ENCODE measurements at regions not wholly inside any gene's neighbourhood (a gene's known extent, or its start where the extent isn't known, plus 50 kb on each side); places are given as distances from the start of the nearest gene placed in this dataset.

GRCh38 chr17:72208832-72209231, 88.0 kb downstream of the SOX9 start:
- no peak for DNase-seq (ENCODE audit: low read depth)

GRCh38 chr17:72212041-72212440, 91.2 kb downstream of the SOX9 start:
- no peak for DNase-seq (ENCODE audit: low read depth)

GRCh38 chr17:72215490-72215889, 94.7 kb downstream of the SOX9 start:
- DNase-seq (ENCODE audit: low read depth): no peak

GRCh38 chr17:72215928-72216327, 95.1 kb downstream of the SOX9 start:
- DNase-seq (ENCODE audit: low read depth): no peak

GRCh38 chr17:72219137-72219823, 98.5 kb downstream of the SOX9 start:
- no peak for DNase-seq (ENCODE audit: low read depth)

- no peak for DNase-seq (ENCODE audit: low read depth)
Observed at GRCh38 chr17:72219824-72220493, 99.1 kb downstream of the SOX9 start.

- no peak for DNase-seq (ENCODE audit: low read depth)
Observed at GRCh38 chr17:72222661-72223380, 102.0 kb downstream of the SOX9 start.

- DNase-seq (ENCODE audit: low read depth): no peak
Observed at GRCh38 chr17:72223866-72224291, 103.1 kb downstream of the SOX9 start.

- DNase-seq (ENCODE audit: low read depth): no peak
Observed at GRCh38 chr17:72226322-72226721, 105.5 kb downstream of the SOX9 start.

GRCh38 chr17:72233986-72234385, 113.2 kb downstream of the SOX9 start:
- DNase-seq (ENCODE audit: low read depth): no peak

GRCh38 chr17:72234985-72235384, 114.2 kb downstream of the SOX9 start:
- no peak for DNase-seq (ENCODE audit: low read depth)

- DNase-seq (ENCODE audit: low read depth): no peak
Observed at GRCh38 chr17:72236980-72237633, 116.3 kb downstream of the SOX9 start.

GRCh38 chr17:72238157-72238673, 117.4 kb downstream of the SOX9 start:
- no peak for DNase-seq (ENCODE audit: low read depth)

- DNase-seq (ENCODE audit: low read depth): no peak
Observed at GRCh38 chr17:72239548-72239947, 118.7 kb downstream of the SOX9 start.

- no peak for DNase-seq (ENCODE audit: low read depth)
Observed at GRCh38 chr17:72240333-72240732, 119.5 kb downstream of the SOX9 start.

- no peak for DNase-seq (ENCODE audit: low read depth)
Observed at GRCh38 chr17:72244494-72244893, 123.7 kb downstream of the SOX9 start.

GRCh38 chr17:72244956-72245355, 124.1 kb downstream of the SOX9 start:
- DNase-seq (ENCODE audit: low read depth): no peak

GRCh38 chr17:72249441-72249840, 128.6 kb downstream of the SOX9 start:
- no peak for DNase-seq (ENCODE audit: low read depth)

GRCh38 chr17:72250206-72250605, 129.4 kb downstream of the SOX9 start:
- no peak for DNase-seq (ENCODE audit: low read depth)

GRCh38 chr17:72253597-72253996, 132.8 kb downstream of the SOX9 start:
- no peak for DNase-seq (ENCODE audit: low read depth)

- no peak for DNase-seq (ENCODE audit: low read depth)
Observed at GRCh38 chr17:72254808-72255449, 134.1 kb downstream of the SOX9 start.

GRCh38 chr17:72255481-72255880, 134.7 kb downstream of the SOX9 start:
- DNase-seq (ENCODE audit: low read depth): no peak
